Neuronal stem cell (in vitro differentiated cells): ENCODE measurements at regions not wholly inside any gene's neighbourhood (a gene's known extent, or its start where the extent isn't known, plus 50 kb on each side); places are given as distances from the start of the nearest gene placed in this dataset.

Experiments
- DNase-seq: peaks from one replicate; pipeline ENCODE4 v3.0.0-alpha.2; 2013; ENCODE audit warnings: low spot score
- H2AFZ ChIP-seq: one replicate; pipeline ENCODE4 v1.6.1; 2013; ENCODE audit warnings: mild to moderate bottlenecking, low read length, inconsistent platforms
- H2AK5ac ChIP-seq: 2 replicates; pipeline ENCODE4 v1.6.1; 2013; ENCODE audit warnings: low read depth, mild to moderate bottlenecking, inconsistent platforms, low read length, moderate library complexity, mixed read lengths
- H2BK120ac ChIP-seq: 2 replicates; pipeline ENCODE4 v1.6.1; 2013; ENCODE audit warnings: low read depth, mild to moderate bottlenecking, inconsistent platforms, low read length, moderate library complexity, mixed read lengths
- H2BK12ac ChIP-seq: one replicate; pipeline ENCODE4 v1.6.1; 2013; ENCODE audit warnings: low read length, inconsistent platforms
- H2BK15ac ChIP-seq: 2 replicates; pipeline ENCODE4 v1.6.1; 2013; ENCODE audit warnings: mild to moderate bottlenecking, low read length, inconsistent platforms, mixed read lengths
- H2BK5ac ChIP-seq: one replicate; pipeline ENCODE4 v1.6.1; 2013; ENCODE audit warnings: inconsistent platforms, mild to moderate bottlenecking, low read length, moderate library complexity
- H3K14ac ChIP-seq: one replicate; pipeline ENCODE4 v1.6.1; 2013; ENCODE audit warnings: low read length, inconsistent platforms
- H3K18ac ChIP-seq: 2 replicates; pipeline ENCODE4 v1.6.1; 2013; ENCODE audit warnings: low read length, inconsistent platforms
- H3K23ac ChIP-seq: 2 replicates; pipeline ENCODE4 v1.6.1; 2013; ENCODE audit warnings: low read depth, mild to moderate bottlenecking, mixed read lengths, low read length, inconsistent platforms; ENCODE audit not compliant: poor library complexity
- H3K27ac ChIP-seq: replicated peaks from 3 replicates; pipeline ENCODE4 v1.5.1; 2013; ENCODE audit warnings: low read length, inconsistent platforms
- H3K27me3 ChIP-seq, 3 experiments: 2 replicates each; pipeline ENCODE4 v1.6.1; 2013; ENCODE audit warnings: low read length in 3 of 3, mild to moderate bottlenecking in 2 of 3, inconsistent platforms in 1 of 3, low read depth in 1 of 3, mixed read lengths in 1 of 3, moderate library complexity in 1 of 3; ENCODE audit not compliant: control insufficient read depth in 3 of 3, insufficient read depth in 3 of 3
- H3K36me3 ChIP-seq, 2 donors: replicated peaks in 1 of 2; 2 replicates each; pipeline ENCODE4 v1.6.1; 2013; ENCODE audit warnings: low read length in 2 of 2; ENCODE audit not compliant: control insufficient read depth in 2 of 2, insufficient read depth in 2 of 2
- H3K4ac ChIP-seq: 2 replicates; pipeline ENCODE4 v1.6.1; 2013; ENCODE audit warnings: inconsistent platforms, mild to moderate bottlenecking, low read length, moderate library complexity
- H3K4me1 ChIP-seq, 2 donors: 1 replicate in 1 of 2; 2 replicates in 1 of 2; pipeline ENCODE4 v1.6.1; 2013; ENCODE audit warnings: low read length in 2 of 2, low read depth in 1 of 2; ENCODE audit not compliant: control insufficient read depth in 2 of 2, insufficient read depth in 1 of 2
- H3K4me2 ChIP-seq: one replicate; pipeline ENCODE4 v1.6.1; 2013; ENCODE audit warnings: mild to moderate bottlenecking, low read length, inconsistent platforms; ENCODE audit not compliant: insufficient read depth, poor library complexity, severe bottlenecking
- H3K4me3 ChIP-seq, 2 donors: 2 replicates each; pipeline ENCODE4 v1.5.1; 2013; ENCODE audit warnings: low read length in 2 of 2, mild to moderate bottlenecking in 2 of 2, inconsistent platforms in 1 of 2, moderate library complexity in 1 of 2
- H3K79me1 ChIP-seq: one replicate; pipeline ENCODE4 v1.6.1; 2013; ENCODE audit warnings: low read depth, mild to moderate bottlenecking, inconsistent platforms, low read length, moderate library complexity
- H3K9ac ChIP-seq: one replicate; pipeline ENCODE4 v1.6.1; 2013; ENCODE audit warnings: mild to moderate bottlenecking, low read depth, low read length, inconsistent platforms; ENCODE audit not compliant: poor library complexity
- H3K9me3 ChIP-seq, 2 donors: replicated peaks in 1 of 2; 2 replicates each; pipeline versions ENCODE3 to v1.6.1; 2013; ENCODE audit warnings: low read length in 2 of 2, mild to moderate bottlenecking in 2 of 2, inconsistent platforms in 1 of 2, low read depth in 1 of 2, mixed read lengths in 1 of 2, moderate library complexity in 1 of 2; ENCODE audit not compliant: control insufficient read depth in 2 of 2, insufficient read depth in 1 of 2
- H4K8ac ChIP-seq: one replicate; pipeline ENCODE4 v1.6.1; 2013; ENCODE audit warnings: low read depth, mild to moderate bottlenecking, inconsistent platforms, low read length, moderate library complexity
- H4K91ac ChIP-seq: one replicate; pipeline ENCODE4 v1.6.1; 2013; ENCODE audit warnings: low read length, low read depth, mild to moderate bottlenecking, inconsistent platforms; ENCODE audit not compliant: poor library complexity
- WGBS, 2 donors: extraction: QIAGEN DNeasy Blood & Tissue Kit; methylation state at CpG; one replicate each; pipeline ENCODE4 v1.1.7; 2013; ENCODE audit warnings: missing lambda C conversion rate in 2 of 2, mixed read lengths in 1 of 2; ENCODE audit not compliant: insufficient read length in 2 of 2, insufficient replicate concordance in 1 of 2; ENCODE audit errors: extremely low coverage in 2 of 2; 5-methylcytosine and 5-hydroxymethylcytosine counted together

DNA sequence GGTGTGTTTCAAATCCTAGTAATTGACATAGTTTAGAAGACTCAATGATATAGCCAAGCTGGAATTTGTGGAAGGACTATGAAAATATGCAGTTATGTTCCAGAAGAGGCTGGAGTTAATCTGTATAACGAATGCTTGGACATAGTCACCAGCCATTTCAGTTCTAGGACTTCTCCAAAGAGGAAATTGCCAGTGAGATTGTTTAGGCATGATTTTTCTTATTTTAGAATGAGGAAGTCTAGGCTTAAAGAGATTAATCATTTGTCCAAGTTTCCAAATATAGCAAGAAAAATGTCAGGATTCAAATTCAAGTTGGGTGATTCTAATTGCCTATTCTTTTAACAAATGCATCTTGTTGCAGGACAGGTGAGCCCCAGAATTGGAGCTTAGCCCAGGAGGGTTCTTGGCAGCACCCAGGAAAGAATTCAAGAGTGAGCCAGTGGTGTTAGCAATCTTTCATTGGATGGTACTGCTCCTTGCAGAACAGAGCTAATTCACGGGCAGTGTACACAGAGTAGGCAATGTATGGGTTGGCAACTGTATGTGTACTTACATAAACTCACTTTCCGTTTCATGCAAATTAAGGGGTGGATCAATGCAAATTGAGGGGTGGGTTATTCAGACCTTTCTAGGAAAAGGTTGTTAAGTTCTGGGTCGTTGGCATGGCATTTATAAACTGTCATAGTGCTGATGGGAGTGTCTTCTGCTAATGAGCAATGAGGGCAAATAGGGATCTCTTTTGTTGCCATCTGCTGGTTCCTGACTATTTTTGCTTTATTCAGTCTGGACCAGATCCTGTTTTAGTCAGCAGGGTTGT is 763.1 kb upstream of the SLITRK1 start:
- Histone ChIP-seq H2AK5ac (no peak overlapping the region), H3K14ac (no peak overlapping the region), H3K27me3 (no peaks in the 10 kb centered on the region), H2BK120ac (no peak overlapping the region), H2AFZ (no peak overlapping the region), H2BK15ac (no peak overlapping the region), H3K4ac (no peak overlapping the region), H4K91ac (no peak overlapping the region), H3K9ac (no peak overlapping the region), H3K4me2 (no peak overlapping the region), H3K36me3 (no peaks in the 10 kb centered on the region), H3K18ac (no peak overlapping the region), H3K79me1 (no peaks in the 10 kb centered on the region), H3K23ac (no peak overlapping the region), H3K4me3 (no peak overlapping the region), H3K9me3 (no peaks in the 10 kb centered on the region), H4K8ac (no peak overlapping the region), H2BK5ac (no peak overlapping the region), H3K27ac (no peak overlapping the region), H2BK12ac (no peak overlapping the region), H3K4me1 (no peaks in the 10 kb centered on the region)
- no CpG with 5 or more reads among the region's 4 CpGs for WGBS, 2 donors
- no peak for DNase-seq

DNA sequence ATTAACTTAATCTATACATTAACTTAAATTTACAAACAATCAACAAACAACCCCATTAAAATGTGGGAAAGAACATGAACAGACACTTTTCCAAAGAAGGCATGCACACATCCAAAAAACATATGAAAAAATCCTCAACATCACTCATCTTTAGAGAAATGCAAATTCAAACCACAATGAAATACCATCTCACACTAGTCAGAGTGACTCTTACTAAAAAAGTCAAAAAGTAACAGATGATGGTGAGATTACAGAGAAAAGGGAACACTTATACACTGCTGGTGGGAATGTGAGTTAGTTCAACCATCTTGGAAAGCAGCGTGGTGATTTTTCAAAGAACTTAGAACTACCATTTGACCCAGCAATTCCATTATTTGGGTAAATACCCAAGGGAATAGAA is 759.2 kb upstream of the SLITRK1 start:
- H2AK5ac ChIP-seq, result no peak overlapping the region
- H3K23ac ChIP-seq, result no peak overlapping the region
- no peaks in the 10 kb centered on the region for H3K36me3 ChIP-seq
- H3K4me2 ChIP-seq, result no peak overlapping the region
- no peak overlapping the region for H3K4ac ChIP-seq
- H2AFZ ChIP-seq, result no peak overlapping the region
- H3K9ac ChIP-seq, result no peak overlapping the region
- no peaks in the 10 kb centered on the region for H3K79me1 ChIP-seq
- no peak overlapping the region for H3K4me3 ChIP-seq
- no peak overlapping the region for H4K91ac ChIP-seq
- DNase-seq, result no peak
- H3K18ac ChIP-seq, result no peak overlapping the region
- no CpG with 5 or more reads among the region's 1 CpG for WGBS, 2 donors
- H2BK120ac ChIP-seq, result no peak overlapping the region
- H2BK12ac ChIP-seq, result no peak overlapping the region
- no peak overlapping the region for H3K14ac ChIP-seq
- H2BK5ac ChIP-seq, result no peak overlapping the region
- peaks cover 0 to 5% of the 10 kb centered on the region in 2 donors for H3K9me3 ChIP-seq
- H4K8ac ChIP-seq, result no peak overlapping the region
- H3K4me1 ChIP-seq, result no peaks in the 10 kb centered on the region
- H3K27me3 ChIP-seq, result no peaks in the 10 kb centered on the region
- H3K27ac ChIP-seq, result no peak overlapping the region
- H2BK15ac ChIP-seq, result no peak overlapping the region

DNA sequence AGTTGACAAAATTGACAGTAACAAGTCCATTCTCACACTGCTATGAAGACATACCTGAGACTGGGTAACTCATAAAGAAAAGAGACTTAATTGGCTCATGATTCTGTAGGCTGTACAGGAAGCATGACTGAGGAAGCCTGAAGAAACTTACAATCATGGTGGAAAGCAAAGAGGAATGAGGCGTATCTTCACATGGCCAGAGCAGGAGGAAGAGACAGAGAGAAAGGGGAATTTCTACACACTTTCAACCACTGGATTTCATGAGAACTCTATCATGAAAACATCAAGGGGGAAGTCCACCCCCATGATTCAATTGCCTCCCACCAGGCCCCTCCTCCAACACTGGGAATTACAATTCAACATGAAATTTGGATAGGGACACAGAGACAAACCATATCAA is 758.4 kb upstream of the SLITRK1 start:
- Histone ChIP-seq H4K91ac (no peak overlapping the region), H4K8ac (no peak overlapping the region), H3K79me1 (no peaks in the 10 kb centered on the region), H2AFZ (no peak overlapping the region), H3K4me3 (no peak overlapping the region), H2BK5ac (no peak overlapping the region), H2AK5ac (no peak overlapping the region), H3K27ac (no peak overlapping the region), H3K4ac (no peak overlapping the region), H3K14ac (no peak overlapping the region), H2BK120ac (no peak overlapping the region), H3K9me3 (peaks cover 3 to 5% of the 10 kb centered on the region in 2 donors), H2BK12ac (no peak overlapping the region), H3K27me3 (no peaks in the 10 kb centered on the region), H3K18ac (no peak overlapping the region), H3K4me1 (no peaks in the 10 kb centered on the region), H2BK15ac (no peak overlapping the region), H3K36me3 (no peaks in the 10 kb centered on the region), H3K23ac (no peak overlapping the region), H3K4me2 (no peak overlapping the region), H3K9ac (no peak overlapping the region)
- no CpG with 5 or more reads among the region's 1 CpG for WGBS, 2 donors
- DNase-seq, result no peak

DNA sequence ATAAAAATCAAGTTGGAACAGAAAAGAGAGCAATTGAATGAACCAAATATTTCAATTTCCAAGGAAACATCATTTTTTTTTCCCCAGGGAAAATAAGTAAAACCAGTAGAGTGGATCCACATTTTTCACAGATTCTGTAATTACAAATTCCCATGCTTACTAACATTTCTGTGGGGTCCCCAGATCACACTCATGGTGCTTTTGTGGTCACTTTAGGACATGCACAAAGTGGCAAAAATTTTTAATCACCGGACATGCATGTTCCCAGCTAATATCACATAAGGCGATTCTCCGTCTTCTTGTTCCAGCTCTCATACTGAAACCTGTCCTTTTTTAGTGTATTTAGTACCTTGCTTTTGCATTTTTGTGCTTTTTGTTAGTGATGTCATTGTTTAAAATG is 748.2 kb upstream of the SLITRK1 start:
- H3K4me1 ChIP-seq, result no peaks in the 10 kb centered on the region
- no peak overlapping the region for H3K4me2 ChIP-seq
- no peak overlapping the region for H3K14ac ChIP-seq
- DNase-seq, result no peak
- WGBS, 2 donors, result no CpG with 5 or more reads among the region's 3 CpGs
- no peak overlapping the region for H3K4ac ChIP-seq
- no peak overlapping the region for H2BK120ac ChIP-seq
- H3K36me3 ChIP-seq, result no peaks in the 10 kb centered on the region
- H3K27me3 ChIP-seq, result no peaks in the 10 kb centered on the region
- no peak overlapping the region for H4K91ac ChIP-seq
- H2BK12ac ChIP-seq, result no peak overlapping the region
- H3K18ac ChIP-seq, result no peak overlapping the region
- peak overlapping the region; percentile 21 for H2AFZ ChIP-seq
- no peak overlapping the region for H3K9ac ChIP-seq
- H3K27ac ChIP-seq, result no peak overlapping the region
- no peak overlapping the region for H2BK15ac ChIP-seq
- no peak overlapping the region for H3K4me3 ChIP-seq
- no peak overlapping the region for H3K23ac ChIP-seq
- H2AK5ac ChIP-seq, result no peak overlapping the region
- no peak overlapping the region for H2BK5ac ChIP-seq
- no peaks in the 10 kb centered on the region for H3K9me3 ChIP-seq
- H4K8ac ChIP-seq, result no peak overlapping the region
- peaks cover 1% of the 10 kb centered on the region for H3K79me1 ChIP-seq
